ENCODE measurements at regions not wholly inside any gene's neighbourhood (a gene's known extent, or its start where the extent isn't known, plus 50 kb on each side); places are given as distances from the start of the nearest gene placed in this dataset.
A peak's percentile ranks its signal among the peaks of the same experiment; 100 is the strongest.
"Not testable (repeated sequence)": the region's sequence is repeated elsewhere in the genome, so short reads cannot be mapped to it uniquely, and the experiment has no call there.

DNA sequence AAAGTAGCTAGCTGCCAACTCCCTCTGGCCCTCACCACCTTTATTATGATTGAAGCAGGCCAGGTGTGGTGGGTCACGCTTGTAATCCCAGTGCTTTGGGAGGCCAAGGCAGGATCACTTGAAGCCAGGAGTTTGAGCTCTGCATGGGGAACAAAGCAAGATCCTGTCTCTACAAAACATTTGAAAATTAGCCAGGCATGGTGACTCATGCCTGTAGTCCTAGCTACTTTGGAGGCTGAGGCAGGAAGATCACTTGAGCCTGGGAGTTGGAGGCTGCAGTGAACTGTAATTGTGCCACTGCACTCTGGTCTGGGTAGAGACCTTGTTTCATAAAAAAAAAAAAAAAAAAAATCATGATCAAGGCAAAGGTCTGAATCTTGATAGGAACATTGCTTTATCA is 467.0 kb upstream of the DIPK2B start:
- DNase-seq = no peak

DNA sequence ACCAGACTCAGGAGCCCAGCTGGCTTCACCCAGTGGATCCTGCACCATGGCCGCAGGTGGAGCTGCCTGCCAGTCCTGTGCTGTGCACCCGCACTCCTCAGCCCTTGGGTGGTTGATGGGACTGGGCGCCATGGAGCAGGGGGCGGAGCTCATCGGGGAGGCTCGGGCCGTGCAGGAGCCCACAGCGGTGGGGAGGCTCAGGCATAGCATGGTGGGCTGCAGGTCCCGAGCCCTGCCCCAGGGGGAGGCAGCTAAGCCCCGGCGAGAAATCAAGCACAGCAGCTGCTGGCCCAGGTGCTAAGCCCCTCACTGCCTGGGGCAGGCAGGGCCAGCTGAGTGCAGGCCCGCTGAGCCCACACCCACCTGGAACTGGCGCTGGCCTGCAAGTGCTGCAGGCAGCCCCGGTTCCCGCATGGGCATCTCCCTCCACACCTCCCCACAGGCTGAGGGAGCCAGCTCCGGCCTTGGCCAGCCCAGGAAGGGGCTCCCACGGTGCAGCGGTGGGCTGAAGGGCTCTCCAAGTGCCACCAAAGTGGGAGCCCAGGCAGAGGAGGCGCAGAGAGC is 464.1 kb upstream of the DIPK2B start:
- DNase-seq = no peak

DNA sequence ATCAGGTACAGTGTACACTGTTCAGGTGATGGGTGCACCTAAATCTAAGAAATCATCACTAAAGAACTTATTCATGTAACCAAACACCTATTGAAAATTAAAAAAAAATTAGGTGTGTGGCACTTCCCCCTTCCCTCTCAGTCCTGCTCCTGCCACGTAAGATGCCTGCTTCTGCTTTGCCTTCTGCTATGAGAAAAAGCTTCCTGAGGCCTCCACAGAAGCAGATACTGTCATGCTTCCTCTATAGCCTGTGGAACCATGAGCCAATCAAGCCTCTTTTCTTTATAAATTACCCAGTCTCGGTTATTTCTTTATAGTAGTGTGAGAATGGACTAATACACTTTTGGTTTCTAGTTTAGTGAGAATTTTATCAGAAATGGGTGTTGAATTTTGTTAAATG is 459.8 kb upstream of the DIPK2B start:
- peak in 2 of 3 donors; percentile 1 to 7 for DNase-seq

DNA sequence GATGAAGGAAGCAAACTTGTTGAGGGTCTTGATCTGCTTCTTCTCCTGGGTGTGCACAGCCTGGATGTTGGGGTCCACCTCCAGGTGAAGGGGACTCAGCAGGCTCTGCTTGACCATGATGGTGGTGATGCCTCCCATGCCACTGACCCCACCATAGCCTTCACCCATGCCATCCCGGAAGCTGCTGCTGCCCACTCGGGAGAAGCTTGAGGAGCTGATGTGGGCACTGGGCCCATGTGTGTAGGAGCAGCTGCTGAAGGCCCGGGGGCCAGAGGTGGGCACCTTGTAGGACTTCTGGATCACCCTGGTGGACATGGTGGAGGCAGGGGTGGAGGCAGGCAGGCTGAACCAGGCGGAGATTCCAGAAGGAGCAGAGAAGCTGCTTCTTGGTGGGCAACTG is 432.7 kb upstream of the DIPK2B start:
- DNase-seq = no peak

DNA sequence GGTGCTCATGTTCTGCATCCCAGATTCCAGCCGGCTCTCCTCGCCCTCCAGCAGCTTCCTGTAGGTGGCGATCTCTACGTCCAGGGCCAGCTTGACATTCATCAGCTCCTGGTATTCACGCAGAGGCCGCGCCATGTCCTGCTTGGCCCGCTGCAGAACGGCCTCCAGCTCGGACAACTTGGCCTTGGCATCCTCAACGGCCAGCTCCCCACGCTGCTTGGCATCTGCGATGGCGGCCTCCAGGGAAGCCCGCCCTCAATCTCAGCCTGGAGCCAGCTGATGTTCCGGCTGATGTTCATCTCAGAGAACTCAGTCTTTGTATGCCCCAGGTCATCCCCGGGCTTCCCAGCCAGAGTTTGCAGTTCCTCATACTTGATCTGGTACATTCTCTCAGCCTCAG is 431.8 kb upstream of the DIPK2B start:
- DNase-seq = no peak

DNA sequence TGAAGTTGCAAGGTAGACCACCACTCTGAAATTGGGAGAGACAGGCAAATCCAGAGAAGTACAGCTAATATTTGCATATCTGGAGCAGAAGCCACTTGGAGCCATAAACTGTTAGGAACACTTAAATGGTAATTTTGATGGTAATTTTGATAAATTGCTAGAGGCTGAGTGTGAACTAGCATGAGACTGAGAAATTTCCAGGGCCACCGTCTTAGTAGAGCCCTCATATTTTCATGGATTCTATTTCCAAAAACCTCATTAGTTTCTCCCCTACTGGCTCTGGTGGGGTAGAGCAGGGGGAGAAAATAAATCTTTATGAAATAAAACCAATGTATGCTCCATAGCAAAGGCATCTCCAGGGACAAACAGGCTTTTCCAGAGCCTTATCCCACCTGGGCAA is 429.4 kb upstream of the DIPK2B start:
- DNase-seq = no peak

DNA sequence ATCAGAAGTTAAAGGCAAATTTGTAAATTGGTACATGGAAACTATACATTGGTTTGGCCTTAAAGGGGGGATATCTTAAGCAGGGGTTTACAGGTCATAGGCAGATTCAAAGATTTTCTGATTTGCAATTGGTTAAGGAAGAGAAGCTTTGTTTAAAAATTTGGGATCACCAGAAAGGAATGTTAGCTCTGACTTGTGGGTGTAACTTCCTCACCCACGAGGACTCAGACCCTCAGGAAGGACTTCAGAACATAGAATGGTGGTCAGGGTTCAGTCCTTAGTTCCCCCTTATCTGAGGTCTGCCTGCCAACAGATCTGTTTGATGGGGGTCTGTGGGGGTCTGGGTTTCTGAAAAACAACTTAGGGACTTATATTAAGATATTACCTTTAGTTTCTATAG is 427.4 kb upstream of the DIPK2B start:
- no peak for DNase-seq

DNA sequence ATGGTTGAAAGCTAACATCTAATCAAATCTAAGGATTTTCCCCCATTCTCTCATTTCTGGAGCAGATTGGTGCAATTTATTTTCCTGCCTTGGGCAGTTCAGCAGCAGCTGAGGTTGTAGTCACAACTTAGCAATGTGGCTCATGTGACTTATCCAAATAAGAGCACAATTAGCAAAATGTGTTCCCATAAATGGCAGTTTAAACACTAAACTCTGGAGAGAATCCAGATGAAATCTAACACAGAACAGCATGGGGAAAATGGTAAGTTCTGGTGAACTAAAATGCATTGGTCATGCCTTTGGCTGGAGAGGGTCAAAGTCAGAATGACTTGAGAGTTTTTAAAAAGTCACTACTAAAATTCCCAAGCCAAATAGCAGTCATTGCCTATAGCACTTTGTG is 422.6 kb upstream of the DIPK2B start:
- DNase-seq = peak in 1 of 3 donors; percentile 27

DNA sequence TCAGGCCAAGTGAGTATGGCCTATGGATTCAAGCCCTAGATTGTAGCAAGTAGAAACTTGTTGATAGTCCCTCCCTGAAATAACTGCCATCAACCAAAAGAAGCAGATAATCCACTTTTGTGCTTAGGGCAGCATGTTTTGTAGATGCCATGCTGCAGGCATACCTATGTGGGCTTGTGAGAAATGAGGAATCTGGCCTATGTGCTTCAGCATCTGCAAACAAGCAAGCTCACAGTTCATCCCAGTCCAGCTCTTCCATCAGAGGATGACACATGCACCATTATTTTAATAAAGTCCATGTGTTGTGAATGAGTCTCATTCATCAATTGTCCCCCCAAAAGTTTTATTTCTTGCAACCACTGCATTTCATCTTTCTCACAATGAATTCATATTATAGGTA is 421.9 kb upstream of the DIPK2B start:
- no peak for DNase-seq

DNA sequence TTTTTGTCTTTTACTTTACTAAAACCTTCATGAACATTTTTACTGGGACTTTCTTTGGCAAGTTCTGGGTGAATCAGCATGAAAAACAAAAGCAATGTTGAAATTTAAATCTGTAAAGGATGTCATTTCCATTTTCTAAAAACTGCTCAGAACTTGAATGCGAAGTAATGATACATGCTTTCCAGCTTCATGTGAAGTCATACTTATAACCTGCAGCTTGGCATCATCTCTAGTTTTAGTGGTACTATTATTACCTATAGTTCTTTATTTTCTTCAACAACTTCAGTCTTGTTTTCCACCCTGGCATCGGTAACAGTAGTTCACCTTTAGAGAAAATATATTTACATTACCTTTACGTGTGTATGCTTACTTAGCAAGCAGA is 421.4 kb upstream of the DIPK2B start:
- DNase-seq = no peak

DNA sequence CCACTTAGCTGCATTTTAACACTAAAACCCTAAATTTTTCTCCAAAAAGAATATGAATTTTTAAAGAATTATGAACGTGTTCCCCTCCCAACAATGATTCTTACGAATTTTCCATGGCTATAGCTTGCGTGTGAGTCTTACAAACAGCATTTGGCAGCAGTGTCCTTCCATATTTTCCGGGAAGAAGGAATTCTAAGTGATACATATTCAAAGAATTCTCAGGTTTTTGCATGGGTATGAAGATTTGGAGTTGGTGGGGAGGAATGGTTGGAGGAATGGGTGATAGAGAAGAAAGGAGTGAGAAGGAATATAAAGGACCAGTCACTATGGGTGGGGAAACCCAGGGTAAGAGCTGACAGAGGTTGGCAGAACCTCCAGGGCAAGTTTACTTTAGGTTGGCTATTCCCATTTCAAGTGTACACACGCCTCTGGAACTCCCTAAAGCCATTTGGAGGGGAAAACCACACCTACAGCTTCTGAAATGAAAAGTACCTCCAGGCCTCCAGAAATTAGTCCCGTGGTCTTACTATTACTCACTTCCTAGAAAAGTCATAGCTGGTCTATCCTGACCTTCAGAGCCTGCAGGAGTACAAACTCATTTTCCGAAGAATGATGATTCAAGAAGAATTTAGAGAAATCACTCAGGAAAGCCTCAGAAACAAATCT is 420.8 kb upstream of the DIPK2B start:
- peak; percentile 46 to 74 (median 54) for DNase-seq

DNA sequence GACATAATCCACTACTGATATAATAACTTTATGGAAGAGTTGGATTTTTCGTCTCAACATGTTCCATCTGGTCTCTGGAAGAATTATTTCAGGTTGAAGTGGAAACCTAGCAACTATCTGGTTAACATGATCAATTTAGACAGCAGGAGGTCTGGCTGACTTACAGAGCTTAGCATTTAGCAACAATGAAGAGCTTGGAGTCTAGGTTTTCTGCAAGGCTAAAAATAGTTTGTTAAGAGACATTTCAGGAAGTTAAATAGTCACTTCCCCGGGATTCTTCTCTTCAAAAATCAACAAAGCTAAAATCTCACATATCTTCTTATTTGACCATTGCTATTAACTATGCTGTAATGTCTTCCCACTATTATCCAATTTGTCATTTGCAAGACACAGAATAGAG is 418.6 kb upstream of the DIPK2B start:
- peak in 2 of 3 donors; percentile 10 to 19 for DNase-seq

DNA sequence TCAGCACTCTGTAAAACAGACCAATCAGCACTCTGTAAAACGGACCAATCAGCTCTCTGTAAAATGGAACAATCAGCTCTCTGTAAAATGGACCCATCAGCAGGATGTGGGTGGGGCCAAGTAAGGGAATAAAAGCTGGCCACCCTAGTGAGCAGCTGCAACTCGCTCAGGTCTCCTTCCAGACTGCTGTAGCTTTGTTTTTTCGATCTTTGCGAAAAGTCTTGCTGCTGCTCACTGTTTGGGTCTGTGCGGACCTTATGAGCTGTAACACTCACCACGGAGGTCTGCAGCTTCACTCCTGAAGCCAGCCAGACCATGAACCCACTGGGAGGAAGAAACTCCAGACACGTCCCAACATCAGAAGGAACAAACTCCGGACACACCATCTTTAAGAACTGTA is 414.9 kb upstream of the DIPK2B start:
- DNase-seq = not testable (repeated sequence)

DNA sequence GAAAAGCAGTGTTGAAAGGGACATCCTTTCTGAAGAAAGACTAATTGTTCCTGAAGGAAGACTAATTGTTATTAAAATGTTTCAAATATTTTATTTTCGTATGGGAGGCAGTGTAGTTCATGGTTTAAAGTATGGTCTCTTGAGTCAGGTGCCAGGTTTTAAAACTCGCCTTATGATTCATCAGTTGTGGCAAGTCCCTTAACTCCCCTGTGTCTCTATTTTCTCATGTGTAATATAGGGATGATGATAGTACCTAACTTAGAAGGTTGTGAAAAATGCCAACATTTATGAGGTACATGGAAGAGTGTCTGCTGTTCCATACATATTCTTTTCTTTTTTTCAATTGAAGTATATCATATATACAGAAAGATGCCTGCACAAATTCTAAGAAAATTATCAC is 414.2 kb upstream of the DIPK2B start:
- DNase-seq = no peak

DNA sequence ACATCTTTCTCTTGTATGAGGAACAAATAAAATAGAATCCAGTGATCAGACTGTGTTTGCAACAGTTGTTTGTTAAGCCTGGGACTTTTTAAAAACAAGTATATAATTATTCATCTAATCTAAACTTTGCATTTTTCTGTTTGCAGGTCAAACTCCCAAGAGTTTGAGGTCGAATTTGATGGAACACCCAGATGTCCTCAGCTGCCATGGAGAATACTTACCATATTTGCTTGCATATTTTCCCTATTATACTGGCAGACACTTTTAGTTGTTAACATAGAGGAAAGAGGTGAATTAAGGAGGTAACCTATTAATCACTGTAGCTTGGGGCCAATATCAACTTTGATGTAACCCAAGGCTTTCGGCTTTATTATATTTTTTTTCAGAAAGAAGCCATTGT is 401.5 kb upstream of the DIPK2B start:
- no peak for DNase-seq

DNA sequence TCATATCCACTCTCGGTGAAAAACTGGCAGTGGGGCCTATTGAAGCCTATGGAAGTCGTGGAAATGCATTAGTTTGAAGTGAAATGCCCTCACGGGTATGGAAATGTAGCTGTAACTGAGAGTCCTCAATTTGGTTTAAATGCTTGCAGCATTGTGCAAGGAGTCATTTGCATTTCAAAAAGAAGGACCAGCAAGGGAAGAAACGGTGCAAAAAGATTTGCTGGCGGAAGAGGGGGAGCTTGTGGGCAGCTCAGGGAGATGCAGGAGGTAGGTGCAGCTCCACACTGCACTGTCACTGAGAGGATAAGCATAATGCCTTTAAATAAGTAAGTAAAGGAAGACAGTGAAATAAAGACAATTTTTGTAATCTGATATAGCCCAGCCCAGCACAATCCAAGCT is 400.4 kb upstream of the DIPK2B start:
- DNase-seq = no peak

DNA sequence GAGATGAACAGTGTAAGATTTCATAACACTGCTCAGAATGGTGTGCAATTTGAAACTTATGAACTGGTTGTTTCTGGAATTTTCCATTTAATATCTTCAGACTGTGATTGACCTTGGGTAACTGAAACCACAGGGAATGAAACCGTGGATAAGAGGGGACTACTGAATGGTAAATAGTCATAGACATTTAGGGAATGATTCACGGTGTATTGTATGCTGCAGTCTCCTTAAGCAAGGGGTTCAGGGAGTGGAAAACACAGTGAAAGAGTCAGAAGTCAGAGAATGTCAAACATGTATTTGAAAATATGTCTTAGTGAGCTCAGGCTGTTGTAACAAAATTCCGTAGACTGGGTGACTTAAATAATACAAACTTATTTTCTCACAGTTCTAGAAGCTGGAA is 398.2 kb upstream of the DIPK2B start:
- no peak for DNase-seq

DNA sequence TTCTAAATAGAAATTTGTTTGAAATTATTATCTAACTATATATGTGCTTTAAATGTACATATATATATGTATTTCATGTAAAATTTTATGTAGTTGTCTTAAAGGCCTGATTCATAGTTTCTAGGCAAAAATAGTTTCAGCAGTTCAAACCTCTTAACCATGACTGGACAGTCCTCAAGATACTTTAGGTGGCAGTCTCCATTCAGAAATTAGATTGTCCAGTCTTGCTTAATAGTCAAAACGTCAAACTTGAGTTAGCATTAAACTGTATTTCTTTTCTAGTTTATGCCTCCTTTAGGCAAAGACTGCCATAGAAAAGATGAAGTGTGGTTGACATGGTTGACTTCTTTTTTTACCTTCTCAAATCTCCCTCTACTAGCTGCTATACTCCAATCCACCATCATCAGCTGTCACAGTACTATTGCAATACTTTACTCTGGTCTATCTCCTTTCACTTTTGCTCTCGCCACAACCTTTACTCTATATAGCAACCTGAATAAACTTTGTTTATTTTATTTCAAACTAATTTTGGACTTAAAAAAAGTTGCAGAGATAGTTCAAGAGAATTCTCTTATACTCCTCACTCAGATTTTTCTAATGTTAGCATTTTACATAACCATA is 395.6 kb upstream of the DIPK2B start:
- peak in 1 of 3 donors; percentile 13 for DNase-seq

DNA sequence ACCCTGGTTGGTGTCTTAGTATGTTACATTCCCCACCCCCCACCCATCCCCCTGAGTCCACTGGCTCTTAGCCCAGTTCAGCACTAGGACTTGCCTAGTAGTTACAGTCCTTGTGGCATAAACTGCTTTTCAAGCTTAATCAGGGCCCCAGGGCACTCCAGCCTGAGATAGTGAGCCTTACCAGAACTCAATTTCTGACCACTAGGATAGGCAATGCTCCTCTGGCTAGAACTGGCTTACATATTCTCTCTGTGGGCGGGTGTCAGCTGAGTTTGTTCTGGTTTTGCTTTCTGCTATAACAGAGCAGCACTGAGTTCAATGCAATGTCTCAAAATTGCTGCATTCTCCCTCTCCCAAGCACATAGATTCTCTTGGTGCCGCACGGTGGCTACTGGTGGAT is 391.4 kb upstream of the DIPK2B start:
- DNase-seq = peak; percentile 34 to 44 (median 41)

DNA sequence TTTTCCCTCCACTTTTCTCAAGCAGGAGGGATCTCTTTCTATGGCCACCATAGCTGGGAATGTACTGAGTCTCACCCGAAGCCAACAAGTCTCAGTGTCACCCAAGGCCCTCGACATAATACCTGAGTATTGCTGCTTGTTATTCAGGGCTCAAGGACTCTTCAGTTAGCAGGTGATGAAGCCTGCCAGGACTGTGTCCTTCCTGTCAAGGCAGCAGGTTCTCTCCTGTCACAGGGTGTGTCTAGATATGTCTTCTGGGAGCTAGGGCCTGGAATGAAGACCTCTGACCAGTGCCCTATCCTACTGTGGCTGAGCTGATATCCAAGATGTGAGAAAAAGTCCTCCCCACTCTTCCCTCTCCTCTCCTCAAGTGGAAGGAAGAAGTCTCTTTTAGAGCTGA is 391.0 kb upstream of the DIPK2B start:
- DNase-seq = no peak

DNA sequence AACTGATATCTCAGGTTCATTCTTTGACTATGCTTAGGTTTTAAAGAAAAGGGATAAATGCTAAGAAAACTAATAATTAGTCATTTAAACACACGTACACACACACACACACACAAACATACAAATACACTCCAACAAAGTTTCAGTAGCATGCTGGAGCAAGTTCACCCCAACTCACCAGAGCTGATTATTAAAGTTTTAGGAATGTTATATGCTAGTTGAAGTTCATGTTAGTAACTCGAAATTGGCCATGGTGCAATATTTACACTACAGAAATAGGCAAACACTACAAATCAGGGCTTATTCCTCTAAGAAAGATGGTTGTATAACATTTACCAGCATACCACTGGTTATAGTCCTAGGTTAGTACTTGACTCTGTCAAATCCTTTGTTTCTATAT is 384.0 kb upstream of the DIPK2B start:
- no peak for DNase-seq

DNA sequence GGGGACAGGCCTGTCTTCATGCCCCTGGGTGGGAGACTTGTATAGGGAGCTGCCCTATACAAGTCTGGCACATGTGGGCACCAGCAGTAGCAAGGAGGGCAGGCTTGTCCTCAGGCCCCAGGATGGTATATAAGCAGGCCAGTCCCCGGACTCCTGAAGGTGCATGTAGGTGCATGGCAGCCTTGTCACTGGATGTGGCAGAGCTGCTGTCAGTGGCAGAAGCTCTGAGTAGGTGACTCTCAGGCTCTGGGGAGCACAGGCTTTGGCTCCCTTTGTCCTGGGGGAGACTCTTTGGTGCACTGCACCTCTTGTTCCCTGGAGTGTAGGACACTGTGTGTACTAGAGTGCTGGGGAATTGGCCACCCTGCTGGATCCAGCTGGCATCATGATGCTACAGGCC is 376.7 kb upstream of the DIPK2B start:
- no peak for DNase-seq

DNA sequence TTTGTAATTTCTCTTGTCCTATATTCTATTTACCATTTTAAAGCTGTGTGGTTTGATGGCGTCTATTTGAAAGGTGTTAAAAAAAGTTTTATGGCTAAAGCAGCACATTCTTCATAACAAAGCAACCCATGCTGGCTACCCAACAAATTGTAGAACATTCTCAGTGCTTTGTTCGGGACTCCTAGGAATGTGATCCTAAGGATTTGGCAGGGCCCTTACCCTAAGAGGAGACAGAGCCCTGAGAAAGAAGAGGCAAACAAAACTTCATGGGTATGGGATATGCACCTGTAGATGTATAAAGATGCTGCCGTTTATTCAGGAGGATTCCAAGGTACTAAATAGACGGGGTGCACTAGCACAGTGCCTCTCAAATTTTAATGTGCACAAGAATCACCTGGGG is 370.8 kb upstream of the DIPK2B start:
- DNase-seq = no peak

DNA sequence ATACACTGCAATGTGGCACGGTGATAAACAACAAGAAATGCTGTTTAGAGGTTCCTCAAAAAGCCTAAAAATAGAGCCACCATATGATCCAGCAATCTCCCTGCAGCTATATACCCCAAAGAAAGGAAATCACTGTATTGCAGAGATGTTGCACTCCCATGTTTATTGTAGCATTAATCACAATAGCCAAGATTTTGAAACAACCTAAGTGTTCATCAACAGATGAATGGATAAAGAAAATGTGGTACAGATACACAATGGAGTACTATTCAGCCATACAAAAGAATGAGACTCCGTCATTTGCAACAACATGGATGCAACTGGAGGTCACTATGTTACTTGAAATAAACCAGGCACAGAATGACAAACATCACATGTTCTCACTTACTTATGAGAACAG is 365.8 kb upstream of the DIPK2B start:
- no peak for DNase-seq

DNA sequence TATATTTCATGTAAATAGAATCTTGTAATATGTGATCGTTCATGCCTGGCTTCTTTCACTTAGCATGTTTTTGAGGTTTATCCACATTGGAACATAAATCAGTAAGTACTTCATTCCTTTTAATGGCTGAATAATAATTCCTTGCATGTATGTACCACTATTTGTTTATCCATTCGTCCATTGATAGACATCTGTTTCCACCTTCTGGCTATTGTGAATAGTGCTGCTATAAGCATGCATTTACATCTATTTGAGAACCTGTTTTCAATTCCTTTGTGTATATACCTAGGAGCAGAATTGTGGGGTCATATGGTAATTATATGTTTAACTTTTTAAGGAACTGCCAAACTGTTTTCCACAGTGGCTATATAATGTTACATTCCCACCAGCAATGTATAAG is 356.7 kb upstream of the DIPK2B start:
- no peak for DNase-seq
